ENCODE measurements at regions not wholly inside any gene's neighbourhood (a gene's known extent, or its start where the extent isn't known, plus 50 kb on each side); places are given as distances from the start of the nearest gene placed in this dataset.

GRCh38 chr2:239476757-239477585, 76.2 kb upstream of the HDAC4 start:
- TF ChIP-seq CTCF (IDR thresholded peaks at IDR 0.05) (no peak), EZH2 (IDR thresholded peaks at IDR 0.05) (no peak), EZH2phosphoT487 (IDR thresholded peaks at IDR 0.05) (no peak)

All from neural progenitor cell (in vitro differentiated cells).